Omental fat pad (tissue), 3 donors: ENCODE measurements at regions not wholly inside any gene's neighbourhood (a gene's known extent, or its start where the extent isn't known, plus 50 kb on each side); places are given as distances from the start of the nearest gene placed in this dataset.
"Not testable (repeated sequence)": the region's sequence is repeated elsewhere in the genome, so short reads cannot be mapped to it uniquely, and the experiment has no call there.

ENCODE experiments used
- ATAC-seq: fragments of 150-250 bp; one replicate; pipeline ENCODE4 v1.9.1; 2016; ENCODE audit warnings: mild to moderate bottlenecking, moderate library complexity; ENCODE audit not compliant: low FRiP score
- DNase-seq: peaks from one replicate; pipeline ENCODE4 v3.0.0-alpha.2; 2019; ENCODE audit warnings: low spot score
- TF ChIP-seq, protein P1 (sequence below), 3 donors: fragments of 450-650 bp; IDR thresholded peaks; one replicate each; pipeline ENCODE4 v1.5.1; 2016 to 2017; ENCODE audit warnings: antibody characterized with exemption in 3 of 3, mild to moderate bottlenecking in 3 of 3, moderate library complexity in 2 of 3

DNA sequence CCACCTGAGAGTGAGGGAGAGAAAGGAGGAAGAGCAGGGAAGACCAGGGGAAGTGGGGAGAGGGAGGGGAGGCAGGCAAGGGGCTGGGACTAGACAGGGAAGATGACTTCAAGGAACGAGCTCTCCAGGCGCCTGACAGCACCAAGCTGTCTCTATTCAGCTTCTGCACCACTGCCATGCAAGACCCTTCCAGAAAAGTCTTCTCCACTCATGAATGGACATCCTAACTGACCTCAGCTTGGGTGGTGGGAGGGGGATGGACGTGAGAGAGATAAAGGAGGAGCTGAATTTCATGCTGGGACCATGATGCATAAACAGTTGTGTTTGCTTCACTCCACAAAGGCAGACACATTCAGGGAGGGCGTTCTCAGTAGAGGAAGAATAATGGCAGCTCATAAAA lies 206.4 kb upstream of the ARL4C start:
- TF ChIP-seq, protein P1, sequence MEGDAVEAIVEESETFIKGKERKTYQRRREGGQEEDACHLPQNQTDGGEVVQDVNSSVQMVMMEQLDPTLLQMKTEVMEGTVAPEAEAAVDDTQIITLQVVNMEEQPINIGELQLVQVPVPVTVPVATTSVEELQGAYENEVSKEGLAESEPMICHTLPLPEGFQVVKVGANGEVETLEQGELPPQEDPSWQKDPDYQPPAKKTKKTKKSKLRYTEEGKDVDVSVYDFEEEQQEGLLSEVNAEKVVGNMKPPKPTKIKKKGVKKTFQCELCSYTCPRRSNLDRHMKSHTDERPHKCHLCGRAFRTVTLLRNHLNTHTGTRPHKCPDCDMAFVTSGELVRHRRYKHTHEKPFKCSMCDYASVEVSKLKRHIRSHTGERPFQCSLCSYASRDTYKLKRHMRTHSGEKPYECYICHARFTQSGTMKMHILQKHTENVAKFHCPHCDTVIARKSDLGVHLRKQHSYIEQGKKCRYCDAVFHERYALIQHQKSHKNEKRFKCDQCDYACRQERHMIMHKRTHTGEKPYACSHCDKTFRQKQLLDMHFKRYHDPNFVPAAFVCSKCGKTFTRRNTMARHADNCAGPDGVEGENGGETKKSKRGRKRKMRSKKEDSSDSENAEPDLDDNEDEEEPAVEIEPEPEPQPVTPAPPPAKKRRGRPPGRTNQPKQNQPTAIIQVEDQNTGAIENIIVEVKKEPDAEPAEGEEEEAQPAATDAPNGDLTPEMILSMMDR (IDR thresholded peaks at IDR 0.05), result no peak
- DNase-seq (no peak), ATAC-seq (no peak)

DNA sequence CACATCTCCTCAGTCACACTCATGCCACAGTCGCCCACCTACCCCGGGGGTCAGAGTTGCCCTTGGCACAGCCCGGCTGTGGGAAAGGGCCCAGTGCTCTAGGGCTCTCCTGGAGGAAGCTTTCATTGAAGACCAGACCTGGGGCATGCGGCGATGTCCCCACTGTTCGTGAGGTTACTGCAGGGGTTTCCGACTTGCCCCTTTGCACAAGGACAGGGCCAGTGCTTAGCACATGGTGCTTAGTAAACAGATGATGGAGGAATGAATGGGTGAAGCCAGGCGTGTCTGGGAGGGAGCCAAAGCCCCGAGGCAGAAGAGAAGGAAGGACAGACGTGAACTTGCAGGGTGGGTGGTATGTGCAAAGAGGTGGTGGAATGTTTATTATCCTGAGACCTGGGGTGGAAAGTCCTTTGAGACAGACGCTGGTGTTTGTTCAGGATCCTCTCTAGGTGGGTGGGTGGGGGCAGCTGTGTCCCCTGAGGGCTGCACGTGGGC lies 205.9 kb upstream of the ARL4C start:
- DNase-seq (no peak), ATAC-seq (no peak)
- TF ChIP-seq, protein P1 (IDR thresholded peaks at IDR 0.05), result no peak

DNA sequence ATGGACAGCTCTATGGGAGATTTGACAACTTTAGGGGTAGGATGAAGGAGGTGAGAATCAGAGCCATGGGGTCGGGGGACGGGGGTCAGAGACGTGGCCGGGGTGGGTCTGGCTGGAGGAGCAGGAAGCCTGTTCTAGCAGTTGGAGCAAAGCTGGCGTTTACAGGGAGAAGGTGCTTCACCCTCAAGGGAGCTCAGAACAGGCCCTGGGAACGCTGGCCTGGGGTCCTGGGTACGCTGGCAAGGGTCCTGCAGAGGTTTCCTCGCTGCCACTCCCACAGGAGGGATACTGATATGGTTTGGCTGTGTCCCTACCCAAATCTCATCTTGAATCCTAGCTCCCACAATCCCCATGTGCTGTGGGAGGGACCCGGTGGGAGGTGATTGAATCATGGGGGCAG lies 205.0 kb upstream of the ARL4C start:
- TF ChIP-seq, protein P1 (IDR thresholded peaks at IDR 0.05), result no peak
- DNase-seq (no peak), ATAC-seq (no peak)

DNA sequence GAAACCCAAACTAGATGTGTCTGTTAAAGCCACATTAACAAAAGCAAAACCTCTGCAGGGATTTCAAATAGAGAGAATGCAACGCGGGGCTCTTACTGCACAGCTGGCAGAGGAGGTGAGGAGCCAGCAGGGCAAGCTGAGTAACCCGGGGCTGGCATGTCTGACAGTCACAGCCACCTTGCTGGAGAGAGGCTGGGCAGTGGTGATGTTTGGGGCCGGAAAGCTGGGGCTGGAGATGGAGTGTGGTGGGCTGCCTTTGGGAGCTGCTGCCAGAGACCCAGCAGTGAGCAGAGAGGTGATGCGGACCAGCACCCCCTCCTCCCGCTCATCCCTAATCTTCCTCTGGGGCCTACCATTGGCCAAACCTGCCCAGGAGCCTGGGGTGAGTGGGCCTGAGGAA lies 204.5 kb upstream of the ARL4C start:
- TF ChIP-seq, protein P1 (IDR thresholded peaks at IDR 0.05), result no peak
- ATAC-seq (no peak), DNase-seq (no peak)

DNA sequence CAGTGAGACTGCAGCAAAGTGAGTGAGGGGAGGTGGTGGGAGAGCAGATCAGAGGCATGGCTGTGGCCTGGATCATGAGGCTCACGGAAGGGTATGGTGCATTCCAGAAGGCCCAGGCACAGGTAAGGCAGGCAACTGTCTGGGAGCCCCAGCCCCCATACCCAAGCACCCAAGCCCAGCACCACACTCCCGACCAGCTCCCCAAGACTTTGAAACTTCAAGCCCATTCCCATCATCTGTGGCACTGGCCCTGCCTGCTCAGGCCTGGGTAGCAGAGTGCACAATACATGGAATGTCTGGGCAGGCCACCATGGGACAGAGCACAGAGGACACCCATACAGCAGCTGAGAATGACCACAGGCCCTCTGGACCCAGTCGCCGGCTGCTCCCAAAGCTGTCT lies 202.6 kb upstream of the ARL4C start:
- ATAC-seq, result no peak
- TF ChIP-seq, protein P1 (IDR thresholded peaks at IDR 0.05), result no peak
- DNase-seq, result no peak

DNA sequence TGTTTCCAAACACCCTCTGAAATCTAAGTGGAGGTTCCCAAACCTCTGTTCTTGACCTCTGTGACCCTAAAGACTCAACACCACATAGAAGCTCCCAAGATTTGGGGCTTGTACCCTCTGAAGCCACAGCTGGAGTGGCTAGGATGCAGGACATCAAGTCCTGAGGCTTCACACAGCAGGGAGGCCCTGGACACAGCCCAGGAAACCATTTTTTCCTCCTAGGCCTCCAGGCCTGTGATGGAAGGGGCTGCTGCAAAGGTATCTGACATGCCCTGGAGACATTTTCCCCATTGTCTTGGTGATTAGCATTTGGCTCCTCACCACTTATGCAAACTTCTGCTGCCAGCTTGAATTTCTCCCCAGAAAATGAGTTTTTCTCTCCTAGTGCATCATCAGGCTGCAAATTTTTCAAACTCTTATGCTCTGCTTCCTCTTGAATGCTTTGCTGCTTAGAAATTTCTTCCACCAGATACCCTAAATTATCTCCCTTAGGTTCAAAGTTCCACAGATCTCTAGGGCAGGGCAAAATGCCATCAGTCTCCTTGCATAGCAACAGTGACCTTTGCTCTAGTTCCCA lies 200.5 kb upstream of the ARL4C start:
- ATAC-seq, DNase-seq: not testable (repeated sequence)

DNA sequence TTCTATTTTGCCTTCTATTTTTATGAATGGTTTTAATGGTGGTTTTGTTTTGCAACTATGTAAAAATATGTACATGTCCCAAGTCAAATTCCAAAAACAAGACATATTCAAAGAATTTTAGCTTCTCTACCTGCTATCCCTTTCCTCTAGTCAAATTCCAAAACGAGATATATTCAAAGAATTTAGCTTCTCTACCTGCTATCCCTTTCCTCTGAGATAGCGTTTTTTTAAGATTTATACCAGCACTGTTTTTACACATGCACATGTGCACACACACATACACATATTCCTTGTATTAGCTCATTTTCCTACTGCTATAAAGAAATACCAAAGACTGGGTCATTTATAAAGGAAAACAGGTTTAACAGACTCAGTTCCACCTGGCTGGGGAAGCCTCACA lies 199.1 kb upstream of the ARL4C start:
- TF ChIP-seq, protein P1 (IDR thresholded peaks at IDR 0.05), result no peak
- ATAC-seq, result no peak
- no peak for DNase-seq
